Central memory CD8-positive, alpha-beta T cell (primary cell): ENCODE measurements at regions not wholly inside any gene's neighbourhood (a gene's known extent, or its start where the extent isn't known, plus 50 kb on each side); places are given as distances from the start of the nearest gene placed in this dataset.

Source experiments
- ATAC-seq: fragments of 150-1000 bp; cut with Tn5 transposase; replicated peaks from 2 replicates; pipeline ENCODE4 v1.10.0; 2022; ENCODE audit warnings: mild to moderate bottlenecking, moderate FRiP score, moderate number of reproducible peaks; ENCODE audit not compliant: poor library complexity, severe bottlenecking; ENCODE audit errors: extremely low read depth
- DNase-seq, 2 donors: peaks; one replicate each; pipeline ENCODE4 v3.0.0; 2021; ENCODE audit warnings: low spot score in 2 of 2
- H3K27ac Mint-ChIP-seq: one replicate; pipeline ENCODE4 v1.8.0; 2022; ENCODE audit warnings: low read depth, mild to moderate bottlenecking, moderate library complexity, mixed read lengths
- H3K27me3 Mint-ChIP-seq: one replicate; pipeline ENCODE4 v1.8.0; 2022; ENCODE audit warnings: mixed read lengths
- H3K36me3 Mint-ChIP-seq: one replicate; pipeline ENCODE4 v1.8.0; 2022; ENCODE audit warnings: mild to moderate bottlenecking, moderate library complexity, mixed read lengths; ENCODE audit not compliant: insufficient read depth
- H3K4me1 Mint-ChIP-seq: one replicate; pipeline ENCODE4 v1.8.0; 2022; ENCODE audit warnings: mixed read lengths
- H3K4me3 Mint-ChIP-seq: one replicate; pipeline ENCODE4 v1.8.0; 2022; ENCODE audit warnings: mild to moderate bottlenecking, moderate library complexity, mixed read lengths
- H3K9me3 Mint-ChIP-seq: one replicate; pipeline ENCODE4 v1.8.0; 2022; ENCODE audit warnings: mixed read lengths

DNA sequence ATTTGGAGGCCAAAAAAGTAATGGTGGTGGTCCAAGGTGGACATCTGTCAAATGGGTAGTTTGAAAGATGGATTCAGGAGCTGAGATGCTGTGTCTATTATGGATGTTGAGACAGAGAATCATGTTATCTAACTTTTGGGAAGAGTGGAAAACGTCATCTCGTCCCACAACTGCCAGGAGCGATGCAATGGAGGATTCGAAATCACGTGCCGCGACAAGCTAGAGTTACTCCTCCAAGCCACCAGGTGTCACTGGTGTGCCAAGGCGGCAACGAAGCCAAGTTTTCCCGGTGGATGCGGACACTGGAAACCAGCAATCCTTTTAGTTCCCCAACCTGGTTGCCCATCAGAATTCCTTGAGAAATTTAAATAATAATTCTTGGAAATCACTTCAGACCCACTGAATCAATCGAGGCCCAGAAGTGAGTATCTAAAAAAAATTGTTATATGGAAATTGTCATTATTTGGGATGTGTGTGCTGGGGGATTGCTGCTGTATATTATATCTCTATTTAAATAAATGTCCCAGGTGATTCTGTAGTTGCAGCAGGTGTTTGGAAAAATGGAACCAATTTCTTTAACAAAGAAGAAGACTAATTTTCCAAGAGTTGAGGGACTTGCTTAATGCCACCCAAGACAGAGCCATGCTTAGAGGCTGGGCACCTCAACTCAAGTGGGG, 206.1 kb downstream of the HAPSTR1 start:
- ATAC-seq, result no peak
- Mint-ChIP-seq H3K36me3 (no peaks in the 10 kb centered on the region), H3K9me3 (peaks cover 3% of the 10 kb centered on the region), H3K27ac (no peak overlapping the region), H3K27me3 (peaks cover 19% of the 10 kb centered on the region), H3K4me3 (no peak overlapping the region), H3K4me1 (no peaks in the 10 kb centered on the region)
- DNase-seq, result no peak

DNA sequence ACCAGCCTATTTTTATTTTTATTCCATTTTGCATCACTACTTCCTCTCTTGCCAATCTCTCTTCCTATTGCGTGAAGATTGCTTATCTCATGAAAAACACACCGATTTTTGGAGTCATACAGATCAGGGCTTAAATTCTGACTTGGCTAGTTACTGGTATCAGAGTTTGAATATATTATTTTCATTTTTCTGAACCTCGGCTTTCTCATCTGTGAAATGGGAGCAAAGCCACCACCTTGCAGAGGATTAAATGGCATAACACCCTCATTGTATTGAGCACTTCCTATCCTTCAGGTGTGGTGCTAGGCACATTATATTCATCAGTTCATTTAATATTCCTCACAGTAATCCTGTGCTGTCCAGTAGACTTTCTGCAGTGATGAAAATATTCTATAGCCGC, 208.8 kb downstream of the HAPSTR1 start:
- no peak overlapping the region for H3K4me3 Mint-ChIP-seq
- H3K36me3 Mint-ChIP-seq, result no peaks in the 10 kb centered on the region
- DNase-seq (no peak), ATAC-seq (no peak)
- peaks cover 32% of the 10 kb centered on the region for H3K27me3 Mint-ChIP-seq
- H3K4me1 Mint-ChIP-seq, result no peaks in the 10 kb centered on the region
- H3K9me3 Mint-ChIP-seq, result peaks cover 7% of the 10 kb centered on the region
- H3K27ac Mint-ChIP-seq, result no peak overlapping the region

DNA sequence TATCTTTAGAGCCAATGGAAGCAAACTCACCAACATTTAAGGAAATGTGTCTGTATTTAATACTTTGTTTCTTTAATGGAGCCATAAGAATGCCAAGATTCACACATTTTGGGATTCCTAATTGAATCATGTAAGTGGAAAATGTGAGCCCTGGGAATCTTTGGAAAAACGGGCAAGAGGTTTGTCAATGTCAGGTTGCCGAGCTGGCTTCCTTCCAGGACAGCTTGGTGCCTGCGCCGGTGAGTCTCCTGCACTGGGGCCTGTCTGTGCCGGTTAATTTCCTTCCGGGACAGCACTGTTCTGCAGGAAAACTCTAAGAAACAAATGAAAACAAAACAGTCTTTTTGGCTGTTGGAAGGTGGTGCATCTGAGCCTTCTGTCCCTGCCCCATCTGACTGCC, 210.6 kb downstream of the HAPSTR1 start:
- peaks cover 34% of the 10 kb centered on the region for H3K27me3 Mint-ChIP-seq
- DNase-seq (no peak), ATAC-seq (no peak)
- no peaks in the 10 kb centered on the region for H3K4me1 Mint-ChIP-seq
- peaks cover 7% of the 10 kb centered on the region for H3K9me3 Mint-ChIP-seq
- H3K36me3 Mint-ChIP-seq, result no peaks in the 10 kb centered on the region
- no peak overlapping the region for H3K4me3 Mint-ChIP-seq
- no peak overlapping the region for H3K27ac Mint-ChIP-seq

DNA sequence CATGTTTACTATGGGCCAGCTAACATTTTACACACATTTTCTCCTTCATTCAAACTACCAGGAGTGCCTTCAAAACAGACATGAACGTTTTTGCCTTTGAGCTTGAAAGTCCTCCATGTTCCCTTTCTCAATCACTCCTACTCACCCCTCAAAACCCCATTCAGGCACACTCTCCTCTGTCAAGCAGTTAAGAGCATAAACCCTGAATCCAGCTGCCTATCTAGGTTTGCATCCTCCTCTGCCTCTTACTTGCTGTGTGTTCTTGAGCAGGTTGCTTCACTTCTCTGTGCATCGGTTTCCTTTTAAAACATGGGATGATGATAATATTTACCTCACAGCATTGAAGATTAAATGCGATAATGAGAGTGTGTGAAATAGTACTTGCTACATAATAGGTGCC, 215.3 kb downstream of the HAPSTR1 start:
- Mint-ChIP-seq H3K9me3 (peaks cover 7% of the 10 kb centered on the region), H3K27me3 (peaks cover 34% of the 10 kb centered on the region), H3K27ac (no peak overlapping the region), H3K4me1 (no peaks in the 10 kb centered on the region), H3K36me3 (peaks cover 2% of the 10 kb centered on the region), H3K4me3 (no peak overlapping the region)
- DNase-seq (no peak), ATAC-seq (no peak)

DNA sequence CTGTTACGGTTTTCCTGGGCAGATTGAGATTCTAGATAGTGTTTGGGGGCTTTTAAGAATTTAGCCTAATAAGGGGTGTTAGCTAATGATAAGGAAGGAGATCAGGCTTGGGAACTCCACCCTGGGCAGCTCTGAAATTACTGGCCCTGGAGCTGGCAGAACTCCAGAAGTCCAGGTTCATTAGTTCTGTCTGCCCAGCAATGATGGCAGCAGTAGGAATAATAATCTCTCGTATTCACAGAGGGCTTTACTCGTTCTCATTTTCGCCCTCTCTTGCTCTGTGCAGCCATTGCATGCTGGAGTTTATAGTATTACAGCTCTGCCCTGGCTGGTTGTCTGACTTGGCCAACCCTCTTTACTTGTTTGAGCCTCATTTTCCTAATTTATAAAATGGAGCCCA, 216.0 kb downstream of the HAPSTR1 start:
- ATAC-seq (no peak), DNase-seq (no peak)
- Mint-ChIP-seq H3K27me3 (peaks cover 27% of the 10 kb centered on the region), H3K4me1 (no peaks in the 10 kb centered on the region), H3K9me3 (peaks cover 5% of the 10 kb centered on the region), H3K36me3 (peaks cover 2% of the 10 kb centered on the region), H3K4me3 (no peak overlapping the region), H3K27ac (no peak overlapping the region)

DNA sequence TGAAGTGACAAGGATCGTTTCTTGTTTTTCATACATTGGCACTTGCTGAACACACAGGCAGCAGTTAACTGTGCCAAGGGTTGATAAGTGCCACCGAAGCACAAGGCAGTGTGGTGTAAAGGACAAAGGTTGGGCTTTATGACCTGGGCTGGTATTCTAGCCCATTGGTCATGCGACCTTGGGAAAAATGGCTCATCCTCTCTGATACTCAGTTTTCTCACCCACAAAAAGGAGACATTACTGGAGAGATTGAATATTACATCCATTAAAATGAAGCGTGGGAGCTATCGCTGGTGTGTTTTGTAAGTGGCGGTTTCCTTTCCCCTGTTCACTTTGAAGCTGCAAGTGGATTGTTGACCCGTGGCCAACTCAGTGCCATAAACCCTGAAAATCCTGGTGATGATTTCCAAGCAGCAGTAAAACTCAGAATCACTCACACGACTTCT, 216.9 kb downstream of the HAPSTR1 start:
- H3K4me1 Mint-ChIP-seq, result no peaks in the 10 kb centered on the region
- no peak overlapping the region for H3K4me3 Mint-ChIP-seq
- ATAC-seq, result no peak

DNA sequence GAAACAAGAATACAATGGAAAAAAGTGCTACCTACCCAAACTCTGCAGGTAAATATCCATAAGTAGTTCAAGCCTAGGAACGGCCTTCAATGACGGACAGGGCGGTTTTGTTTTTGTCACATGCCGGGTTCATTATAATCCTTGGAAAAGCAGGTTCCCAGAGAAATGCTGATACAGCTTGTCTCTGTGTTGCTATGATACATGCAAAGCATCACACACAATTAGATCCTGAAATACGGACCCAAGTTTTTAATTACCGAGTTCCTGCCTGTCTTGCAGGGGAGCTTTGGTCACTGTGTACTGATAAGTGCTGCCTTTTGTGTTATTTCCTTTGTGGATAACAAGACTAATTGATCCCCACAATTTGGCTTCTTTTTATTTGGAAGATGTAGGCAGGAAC, 217.4 kb downstream of the HAPSTR1 start:
- no peaks in the 10 kb centered on the region for H3K4me1 Mint-ChIP-seq
- no peaks in the 10 kb centered on the region for H3K9me3 Mint-ChIP-seq
- H3K27me3 Mint-ChIP-seq, result peaks cover 22% of the 10 kb centered on the region
- H3K36me3 Mint-ChIP-seq, result peaks cover 2% of the 10 kb centered on the region
- ATAC-seq (no peak), DNase-seq (no peak)
- no peak overlapping the region for H3K4me3 Mint-ChIP-seq
- no peak overlapping the region for H3K27ac Mint-ChIP-seq

More for the DNA sequence above, 216.9 kb downstream of the HAPSTR1 start:
- no peak overlapping the region for H3K27ac Mint-ChIP-seq
- H3K9me3 Mint-ChIP-seq, result no peaks in the 10 kb centered on the region
- DNase-seq, result no peak
- H3K36me3 Mint-ChIP-seq, result peaks cover 2% of the 10 kb centered on the region
- H3K27me3 Mint-ChIP-seq, result peaks cover 22% of the 10 kb centered on the region

DNA sequence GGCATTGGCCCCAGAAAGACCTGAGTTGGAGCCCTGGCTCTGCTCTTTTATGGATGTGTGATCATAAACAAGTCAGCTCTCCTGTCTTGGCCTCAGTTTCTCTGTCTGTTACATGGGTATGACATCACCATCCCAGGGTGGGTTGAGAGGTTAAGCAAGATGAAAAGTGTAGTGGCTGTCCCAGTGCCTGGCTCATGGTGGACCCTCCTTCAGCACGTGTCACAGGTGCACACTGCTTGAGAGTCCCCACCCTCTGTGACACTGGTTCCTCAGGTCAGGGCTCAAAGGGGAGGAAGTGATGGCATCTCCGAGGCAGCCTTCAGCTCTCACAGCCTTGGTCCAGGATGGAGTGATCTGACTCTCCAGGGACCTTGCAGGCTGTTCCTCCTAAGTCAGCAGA, 218.4 kb downstream of the HAPSTR1 start:
- no peak for DNase-seq
- H3K36me3 Mint-ChIP-seq, result peaks cover 2% of the 10 kb centered on the region

DNA sequence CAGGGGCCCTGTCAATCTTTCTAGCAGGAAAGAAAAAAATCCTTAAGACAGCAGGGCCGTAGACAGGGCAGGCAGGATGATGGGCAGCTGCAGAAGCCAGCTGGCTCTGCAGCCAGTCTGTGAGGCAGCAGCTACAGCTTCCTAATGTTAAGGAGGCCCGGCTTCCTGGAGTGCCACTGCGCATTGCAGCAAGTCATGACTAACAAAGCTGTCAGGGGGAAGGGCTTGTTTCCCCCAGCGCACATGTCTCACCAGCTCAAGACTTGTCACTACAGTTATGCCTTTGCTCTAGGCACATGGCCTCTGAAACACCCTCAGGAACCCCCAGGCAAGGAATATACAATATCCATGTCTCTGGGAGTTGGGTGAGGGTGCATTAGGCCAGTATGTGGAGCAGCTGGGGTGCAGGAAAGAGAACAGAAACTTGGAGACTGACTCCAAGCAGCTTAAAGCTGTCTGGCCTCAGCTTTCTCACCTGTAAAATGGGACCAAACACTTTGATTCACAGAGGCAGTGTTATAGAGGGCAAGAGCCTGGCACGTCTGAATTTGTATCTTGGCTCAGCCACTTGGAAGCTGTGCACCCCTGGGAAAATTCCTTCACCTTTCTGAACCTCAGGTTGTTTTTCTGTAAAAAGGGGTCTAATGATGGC, 220.0 kb downstream of the HAPSTR1 start:
- H3K4me1 Mint-ChIP-seq, result no peaks in the 10 kb centered on the region
- ATAC-seq (no peak), DNase-seq (no peak)
- H3K4me3 Mint-ChIP-seq, result no peak overlapping the region
- H3K36me3 Mint-ChIP-seq, result peaks cover 2% of the 10 kb centered on the region
- H3K9me3 Mint-ChIP-seq, result no peaks in the 10 kb centered on the region
- H3K27me3 Mint-ChIP-seq, result peaks cover 10% of the 10 kb centered on the region
- H3K27ac Mint-ChIP-seq, result no peak overlapping the region

More for the DNA sequence above, 218.4 kb downstream of the HAPSTR1 start:
- Mint-ChIP-seq H3K4me3 (no peak overlapping the region), H3K27ac (no peak overlapping the region), H3K27me3 (peaks cover 16% of the 10 kb centered on the region), H3K4me1 (no peaks in the 10 kb centered on the region), H3K9me3 (no peaks in the 10 kb centered on the region)
- ATAC-seq, result no peak

DNA sequence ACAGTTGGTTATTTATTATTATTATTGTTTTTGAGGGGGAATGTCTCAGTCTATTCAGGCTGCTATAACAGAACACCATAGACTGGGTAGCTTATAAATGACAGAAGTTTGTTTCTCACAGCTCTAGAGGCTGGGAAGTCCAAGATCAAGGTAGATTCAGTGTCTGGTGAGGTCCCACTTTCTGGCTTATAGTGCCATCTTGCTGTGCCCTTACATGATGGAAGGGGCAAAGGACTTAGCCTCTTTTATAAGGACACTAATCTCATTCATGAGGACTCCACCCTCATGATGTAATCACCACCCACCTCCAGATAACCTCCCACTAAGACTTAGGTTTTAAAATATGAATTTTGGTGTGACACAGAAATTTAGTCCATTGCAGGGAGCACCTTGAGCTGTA, 224.6 kb downstream of the HAPSTR1 start:
- no peak overlapping the region for H3K4me3 Mint-ChIP-seq
- peaks cover 9% of the 10 kb centered on the region for H3K27me3 Mint-ChIP-seq
- ATAC-seq (no peak), DNase-seq (no peak)
- no peaks in the 10 kb centered on the region for H3K4me1 Mint-ChIP-seq
- peaks cover 6% of the 10 kb centered on the region for H3K9me3 Mint-ChIP-seq
- H3K36me3 Mint-ChIP-seq, result no peaks in the 10 kb centered on the region
- H3K27ac Mint-ChIP-seq, result no peak overlapping the region

DNA sequence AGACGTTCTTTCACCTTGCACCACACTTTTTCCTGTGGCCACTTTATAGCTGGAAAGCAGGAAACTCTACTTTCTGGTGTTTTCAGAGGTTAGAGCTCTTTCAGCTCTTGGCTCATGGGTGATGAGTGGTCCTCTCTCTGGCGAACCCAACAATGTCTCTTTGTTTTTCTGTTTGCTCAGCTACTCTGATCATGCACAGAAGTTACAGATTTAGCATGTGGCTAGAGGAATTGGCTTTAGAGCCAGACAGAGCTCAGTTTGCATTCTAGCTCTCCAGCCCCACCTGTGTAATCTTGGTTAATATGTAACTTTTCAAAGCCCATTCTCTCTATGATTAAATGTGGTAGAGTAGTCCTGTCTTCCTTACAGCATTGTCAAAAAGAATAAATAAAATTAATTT, 225.2 kb downstream of the HAPSTR1 start:
- H3K36me3 Mint-ChIP-seq, result no peaks in the 10 kb centered on the region
- H3K27ac Mint-ChIP-seq, result no peak overlapping the region
- peaks cover 9% of the 10 kb centered on the region for H3K27me3 Mint-ChIP-seq
- H3K4me3 Mint-ChIP-seq, result no peak overlapping the region
- peaks cover 6% of the 10 kb centered on the region for H3K9me3 Mint-ChIP-seq
- ATAC-seq (no peak), DNase-seq (no peak)
- H3K4me1 Mint-ChIP-seq, result no peaks in the 10 kb centered on the region

DNA sequence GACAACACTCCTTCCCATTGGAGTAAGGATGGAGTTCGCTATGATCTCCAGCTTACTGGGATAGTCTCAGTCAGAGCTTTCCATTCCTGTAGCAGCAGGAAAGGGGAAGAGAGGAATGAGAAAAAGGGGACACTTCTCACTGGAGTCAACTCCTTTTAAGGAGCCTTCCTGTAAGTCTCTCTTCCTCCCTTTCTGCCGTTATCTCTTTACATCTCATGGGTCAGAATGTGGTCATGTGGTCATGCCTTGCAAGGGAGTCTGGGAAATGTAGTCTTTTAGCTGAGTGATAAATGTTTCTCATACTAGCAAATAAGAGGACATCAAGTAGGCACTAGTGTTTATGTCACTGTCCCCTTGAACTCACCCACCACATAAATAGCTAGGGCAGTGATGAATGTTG, 227.3 kb downstream of the HAPSTR1 start:
- ATAC-seq (no peak), DNase-seq (no peak)
- H3K9me3 Mint-ChIP-seq, result peaks cover 6% of the 10 kb centered on the region
- no peaks in the 10 kb centered on the region for H3K4me1 Mint-ChIP-seq
- no peak overlapping the region for H3K4me3 Mint-ChIP-seq
- no peak overlapping the region for H3K27ac Mint-ChIP-seq
- H3K27me3 Mint-ChIP-seq, result peaks cover 9% of the 10 kb centered on the region
- no peaks in the 10 kb centered on the region for H3K36me3 Mint-ChIP-seq

DNA sequence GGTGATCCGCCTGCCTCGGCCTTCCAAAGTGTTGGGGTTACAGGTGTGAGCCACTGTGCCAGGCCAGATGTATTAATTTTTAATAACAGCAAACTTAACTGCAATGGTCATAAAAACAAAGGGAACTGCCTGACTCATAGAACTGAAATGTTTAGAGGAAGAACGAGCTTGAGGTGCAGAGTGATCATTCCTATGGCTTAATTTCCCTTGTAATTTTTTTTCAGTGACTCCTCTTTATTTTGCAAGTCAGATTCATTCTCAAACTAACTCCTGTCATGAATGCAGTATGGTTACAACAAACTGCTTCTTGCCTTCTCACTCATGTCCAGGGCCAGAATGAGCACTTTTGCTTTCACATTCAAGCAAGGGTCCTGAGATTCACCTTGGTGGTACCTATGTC, 231.3 kb downstream of the HAPSTR1 start:
- no peak for ATAC-seq
- H3K27ac Mint-ChIP-seq, result no peak overlapping the region
- DNase-seq, result no peak

More for the DNA sequence above, 231.3 kb downstream of the HAPSTR1 start:
- H3K4me3 Mint-ChIP-seq, result no peak overlapping the region
- H3K27me3 Mint-ChIP-seq, result peaks cover 24% of the 10 kb centered on the region
- peaks cover 12% of the 10 kb centered on the region for H3K9me3 Mint-ChIP-seq
- H3K4me1 Mint-ChIP-seq, result no peaks in the 10 kb centered on the region
- H3K36me3 Mint-ChIP-seq, result no peaks in the 10 kb centered on the region
